HG03521 (cell line): ENCODE measurements at regions not wholly inside any gene's neighbourhood (a gene's known extent, or its start where the extent isn't known, plus 50 kb on each side); places are given as distances from the start of the nearest gene placed in this dataset.

Source experiments
- ATAC-seq: cut with Tn5 transposase; IDR thresholded peaks from one replicate; pipeline ENCODE4 v1.9.1; 2021; ENCODE audit warnings: mild to moderate bottlenecking, moderate library complexity; ENCODE audit not compliant: unreplicated experiment

DNA sequence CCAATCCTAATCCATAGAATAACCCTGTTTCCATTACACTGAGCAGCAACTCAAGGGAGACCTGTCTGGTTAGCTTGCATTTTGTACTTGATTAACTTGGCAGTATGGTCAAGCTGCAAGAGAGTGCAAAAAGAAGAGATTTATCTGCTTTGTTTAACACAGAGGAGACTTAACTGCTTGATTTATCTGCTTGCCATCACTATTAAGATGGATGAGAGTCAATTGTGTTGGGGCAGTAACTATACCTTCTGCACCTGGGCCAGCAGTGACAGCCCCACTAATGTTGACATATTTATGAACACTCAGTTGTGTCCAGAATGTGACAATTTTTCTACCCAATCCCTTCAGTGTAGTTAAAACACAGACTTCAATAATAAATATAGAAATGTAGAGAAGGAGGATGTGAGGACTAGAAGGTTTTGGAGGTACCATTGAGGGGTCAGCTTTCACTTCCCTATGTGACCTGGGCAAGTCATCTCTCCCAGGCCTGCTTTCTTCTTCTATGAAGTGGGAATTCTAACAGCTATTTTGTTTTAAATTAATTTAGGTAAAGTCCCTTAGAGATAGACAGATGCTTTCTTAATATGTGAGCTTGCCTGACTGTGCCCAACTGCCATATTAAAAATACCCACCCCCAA lies 159.1 kb upstream of the KCNK2 start:
- no peak for ATAC-seq

DNA sequence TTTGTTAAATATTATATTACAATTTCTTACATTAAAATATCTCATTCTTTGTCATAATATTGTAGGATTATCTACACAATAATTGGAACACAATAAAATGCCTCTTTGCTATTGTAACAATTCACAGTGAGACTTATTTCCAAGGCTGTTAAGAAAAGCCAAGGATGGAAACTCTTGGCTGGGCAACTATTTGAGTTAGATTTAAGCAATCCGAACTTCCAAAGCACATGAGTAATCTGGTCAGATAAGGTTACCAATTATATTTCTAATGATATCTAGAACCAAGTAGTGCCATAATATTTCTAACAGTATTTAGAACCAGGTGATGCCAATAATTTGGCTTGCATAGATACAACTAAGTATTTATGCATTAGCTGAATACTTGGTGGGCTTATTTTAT lies 154.7 kb upstream of the KCNK2 start:
- ATAC-seq: no peak

DNA sequence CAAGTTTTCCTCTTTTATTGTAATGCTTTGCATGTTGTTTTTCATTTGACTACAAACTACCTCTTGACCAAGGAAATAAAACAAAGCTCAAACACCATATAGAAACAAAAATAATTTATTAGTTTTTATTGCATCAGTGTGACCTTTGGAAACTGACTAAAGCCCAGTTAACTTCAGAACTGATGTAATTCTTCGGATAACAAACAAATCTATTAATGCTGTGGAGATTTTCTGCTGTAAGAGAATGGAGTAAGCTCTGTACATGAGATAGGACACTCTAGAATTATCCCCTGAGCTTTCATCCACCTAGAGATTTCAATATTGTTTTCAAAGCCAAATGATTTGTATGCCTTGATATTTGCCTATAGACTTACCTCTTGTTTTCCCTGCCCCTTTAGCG lies 154.0 kb upstream of the KCNK2 start:
- ATAC-seq: no peak

DNA sequence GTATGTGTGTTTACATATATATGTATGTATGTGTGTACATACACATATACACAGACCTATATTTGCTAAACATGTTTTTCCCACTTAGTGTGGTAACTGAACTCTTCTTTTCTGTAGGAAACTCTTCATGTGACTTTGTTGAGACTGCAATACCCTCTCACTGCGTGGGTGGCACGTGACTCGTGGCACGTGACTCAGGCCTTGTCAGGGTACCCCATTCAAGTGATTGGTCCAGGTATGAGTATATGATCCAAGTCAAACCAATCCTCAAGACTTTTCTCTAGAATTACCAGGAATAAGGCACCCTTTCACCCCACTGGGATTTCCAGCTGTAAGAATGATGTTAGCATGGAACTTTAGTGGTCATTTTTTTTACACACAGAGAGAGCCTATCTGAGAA lies 149.2 kb upstream of the KCNK2 start:
- no peak for ATAC-seq

DNA sequence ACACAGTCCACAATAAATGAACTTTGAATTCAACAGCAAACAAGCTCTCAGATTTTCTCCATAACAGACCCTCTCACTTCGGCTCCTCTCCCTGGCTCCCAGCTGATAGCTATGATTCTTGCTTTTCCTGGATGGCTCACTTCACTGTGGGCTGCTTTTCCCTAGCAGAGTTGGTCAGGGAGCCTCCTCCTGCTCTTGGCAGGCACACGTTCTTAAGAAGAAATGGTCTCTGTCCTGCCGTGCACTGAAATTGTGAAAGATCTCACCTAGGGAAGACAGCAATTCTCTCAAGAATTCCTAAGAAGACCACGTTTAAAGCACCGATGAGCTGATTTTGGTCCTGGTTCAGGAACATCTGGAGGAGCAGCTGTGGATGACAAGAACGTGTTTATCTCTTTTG lies 148.5 kb upstream of the KCNK2 start:
- ATAC-seq: no peak

DNA sequence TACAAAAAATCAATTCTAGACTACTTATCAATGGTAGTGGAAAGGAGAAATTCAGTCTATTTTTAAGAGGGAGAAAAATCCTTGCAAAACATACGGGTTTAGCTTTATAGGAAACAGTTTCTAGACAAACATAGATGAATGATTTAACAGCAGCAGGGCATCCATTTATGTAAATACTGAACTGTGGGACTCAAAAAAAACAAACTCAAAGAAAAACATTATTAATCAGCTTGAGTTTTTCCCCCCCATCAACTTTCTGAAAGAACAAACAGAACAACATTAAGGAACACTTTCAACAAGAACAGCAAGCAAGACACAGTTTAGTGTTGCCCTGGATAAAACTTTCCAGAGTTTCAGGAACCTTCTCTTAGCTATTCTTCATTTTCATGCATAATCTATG lies 147.3 kb upstream of the KCNK2 start:
- ATAC-seq: no peak

DNA sequence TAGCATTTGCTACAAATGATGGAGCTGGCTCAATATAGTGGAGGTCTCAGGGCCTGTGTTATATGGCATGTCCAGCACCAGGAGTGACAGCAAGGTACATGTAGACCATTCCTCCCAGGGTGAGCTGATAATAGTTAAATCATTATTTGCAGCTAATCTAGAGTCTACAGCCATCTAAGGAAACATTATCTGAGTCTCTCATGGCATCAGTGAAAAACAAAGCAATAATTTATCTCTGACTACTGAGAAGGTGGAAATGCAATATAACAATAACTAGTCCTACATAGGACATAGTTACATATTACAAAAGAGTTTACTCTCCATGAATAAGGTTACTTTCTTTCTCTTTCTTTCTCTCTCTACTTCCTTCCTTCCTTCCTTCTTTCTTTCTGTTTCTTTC lies 143.4 kb upstream of the KCNK2 start:
- no peak for ATAC-seq

DNA sequence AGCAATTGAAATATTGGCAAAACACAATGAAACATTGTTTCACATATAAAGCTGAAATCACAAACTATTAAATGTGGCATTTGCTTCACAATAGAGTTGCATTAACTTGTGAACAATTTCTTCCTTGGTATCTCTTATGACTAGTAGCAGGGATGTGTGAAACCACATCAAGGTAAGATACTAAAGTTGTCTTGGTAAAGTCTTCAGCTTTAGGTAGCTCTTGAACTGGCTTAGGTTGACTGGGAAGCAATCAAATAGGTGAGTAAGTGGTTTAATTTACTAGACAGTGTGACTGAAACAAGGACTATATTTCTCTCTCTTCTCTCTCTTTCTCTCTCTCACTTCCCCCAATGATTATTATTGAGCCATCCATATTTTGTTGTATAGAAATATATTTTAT lies 141.5 kb upstream of the KCNK2 start:
- ATAC-seq: no peak

DNA sequence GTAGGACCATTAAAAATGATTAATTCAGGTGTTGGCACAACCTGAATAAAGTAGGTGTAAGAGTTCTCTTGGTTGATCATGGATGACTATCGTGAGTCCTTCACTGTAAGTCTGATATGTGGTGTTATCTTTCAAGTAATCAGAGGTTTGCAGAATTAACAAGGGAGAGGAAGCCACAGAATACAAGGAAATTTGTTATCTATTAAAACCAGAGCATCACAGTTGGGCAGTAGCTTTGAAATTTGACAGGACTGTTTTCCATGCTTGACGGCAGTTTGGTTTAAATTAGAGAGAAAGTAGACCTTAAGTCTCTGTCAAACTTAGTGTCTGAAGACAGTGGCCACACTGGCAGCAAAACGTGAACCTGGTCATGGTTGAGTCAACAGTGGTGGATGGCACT lies 139.5 kb upstream of the KCNK2 start:
- no peak for ATAC-seq

DNA sequence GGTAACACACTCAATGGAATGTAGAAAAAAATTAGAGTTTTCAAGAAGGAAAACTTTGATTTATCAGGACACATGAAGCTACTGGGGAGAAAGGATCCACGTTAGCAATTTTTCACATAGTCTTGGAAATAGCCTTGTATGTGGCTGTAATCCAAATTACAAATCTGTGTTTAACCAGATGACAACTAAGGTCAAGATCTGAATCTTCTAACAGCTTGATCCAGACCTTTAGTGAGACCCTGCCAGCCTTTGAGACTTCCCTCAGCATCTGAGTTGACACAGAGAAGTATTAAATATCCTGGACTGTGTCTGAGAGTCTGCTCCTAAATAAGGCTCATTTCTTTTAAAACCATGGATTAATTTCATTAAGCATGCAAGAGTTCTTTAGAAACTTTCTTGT lies 135.9 kb upstream of the KCNK2 start:
- no peak for ATAC-seq

DNA sequence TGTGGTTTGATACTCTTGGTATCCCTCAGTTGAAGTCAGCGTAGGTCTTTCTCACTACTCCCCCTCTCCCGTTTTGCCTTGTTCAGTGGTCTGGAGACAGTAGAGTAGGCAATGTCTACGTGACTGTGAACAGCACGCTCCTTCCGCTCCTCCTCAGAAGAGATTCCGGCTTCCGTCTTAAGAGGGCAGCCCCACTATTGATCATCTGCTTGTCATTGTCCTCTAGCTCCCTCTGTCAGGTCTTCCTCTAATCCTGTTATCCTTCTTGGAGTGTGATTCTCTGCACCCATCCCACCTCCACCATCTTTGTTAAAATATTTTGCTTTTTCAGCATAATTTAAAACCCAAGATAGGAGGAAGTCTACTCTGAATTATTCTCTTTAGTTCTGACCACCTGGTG lies 129.9 kb upstream of the KCNK2 start:
- no peak for ATAC-seq

DNA sequence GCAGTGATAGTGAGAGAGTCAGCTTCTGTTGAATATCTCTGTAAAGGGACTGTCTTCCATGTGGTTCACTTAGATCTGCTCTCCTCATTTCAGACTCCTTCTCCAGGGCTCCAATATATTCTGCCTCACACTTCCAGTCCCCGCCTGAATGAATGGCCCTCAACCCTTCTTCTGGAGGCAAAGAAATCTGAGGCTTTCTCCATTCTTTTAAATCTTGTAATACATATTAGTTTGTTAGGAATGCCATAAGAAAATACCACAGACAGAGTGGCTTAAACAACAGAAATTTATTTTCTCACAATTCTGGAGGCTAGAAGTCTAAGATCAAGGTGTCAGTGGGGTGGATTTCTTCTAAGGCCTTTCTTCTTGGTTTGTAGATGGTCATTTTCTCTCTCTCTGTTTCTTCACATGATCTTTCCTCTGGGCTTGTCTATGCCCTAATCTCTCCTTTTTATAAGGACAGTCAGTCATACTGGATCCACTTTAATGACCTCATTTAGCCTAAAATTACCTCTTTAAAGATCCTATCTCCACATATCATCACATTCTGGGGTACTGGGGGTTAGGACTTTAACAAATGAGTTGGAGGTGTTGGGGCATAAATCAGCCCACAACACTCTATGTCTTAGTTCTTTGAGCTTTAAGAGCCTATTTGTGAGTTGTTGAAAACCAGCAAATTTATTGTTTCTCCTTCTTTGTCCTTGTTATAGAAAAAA lies 128.5 kb upstream of the KCNK2 start:
- no peak for ATAC-seq

DNA sequence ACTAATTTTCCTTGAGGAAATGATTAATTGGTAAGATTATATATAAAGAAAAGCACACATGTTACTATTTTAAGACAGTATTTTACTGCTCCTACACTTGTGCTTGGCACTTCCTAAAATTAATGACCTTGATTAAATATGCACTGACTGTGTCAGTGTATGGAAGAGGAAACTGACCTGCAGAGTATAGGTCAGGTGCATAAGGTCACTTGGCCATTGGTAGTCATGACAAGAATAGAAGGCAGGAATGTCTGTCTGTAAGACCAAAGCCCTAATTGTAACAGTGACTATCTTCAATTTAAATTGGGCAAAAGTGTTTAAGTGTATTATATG lies 128.0 kb upstream of the KCNK2 start:
- no peak for ATAC-seq

DNA sequence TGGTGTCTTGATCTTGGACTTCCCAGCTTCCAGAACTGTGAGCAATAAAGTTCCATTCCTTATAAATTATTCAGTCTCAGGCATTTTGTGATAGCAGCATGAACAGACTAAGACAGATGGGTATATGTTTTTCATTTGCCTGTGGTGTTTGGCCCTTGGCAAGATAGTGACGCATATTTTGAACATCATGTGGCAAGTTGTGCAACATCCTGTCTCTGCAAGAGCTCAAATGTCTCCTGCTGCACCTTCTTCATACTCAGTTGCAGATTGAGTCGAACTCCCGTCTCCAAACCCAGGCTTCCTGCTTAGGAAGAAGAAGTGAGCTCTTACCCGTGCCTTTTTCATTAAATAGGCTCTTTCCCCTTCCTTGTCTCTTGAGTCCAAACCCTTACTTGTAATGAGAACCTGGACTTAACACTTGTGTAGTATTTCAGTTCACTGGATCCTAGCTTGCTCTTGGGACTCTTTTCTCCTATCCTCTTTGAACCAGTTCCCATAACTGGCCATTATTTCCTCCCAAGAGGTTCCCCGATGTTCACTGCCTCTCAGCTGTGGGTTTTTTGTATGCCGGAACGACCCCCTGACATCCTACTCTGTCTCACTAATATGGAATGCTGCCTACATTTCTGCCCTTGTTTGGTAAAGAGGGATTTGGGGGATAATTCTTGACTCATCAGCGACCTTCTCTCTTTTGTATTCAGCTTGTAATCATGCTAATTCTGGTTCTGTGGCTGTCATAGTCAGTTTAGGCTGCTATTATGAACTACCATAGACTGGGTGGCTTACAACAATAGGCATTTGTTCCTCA lies 125.0 kb upstream of the KCNK2 start:
- no peak for ATAC-seq

DNA sequence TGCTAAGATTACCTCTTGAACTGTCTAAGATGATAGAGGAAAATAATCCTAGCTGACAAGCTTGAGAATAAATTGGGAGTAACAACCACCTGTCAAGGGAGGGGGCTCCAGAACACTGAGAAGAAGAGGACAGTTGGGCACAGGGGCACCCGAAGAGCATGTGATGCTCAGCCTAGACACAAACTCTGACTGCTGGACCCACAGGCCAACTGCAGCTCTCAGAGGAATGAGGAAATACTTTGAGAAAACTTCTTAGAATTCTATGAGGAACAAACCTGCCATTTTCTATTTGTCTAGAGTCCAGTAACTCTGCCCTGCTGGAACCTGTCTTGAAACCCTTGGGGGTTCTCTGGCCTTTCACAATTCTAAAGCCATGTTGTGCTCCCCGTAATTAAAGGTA lies 124.1 kb upstream of the KCNK2 start:
- ATAC-seq: no peak

DNA sequence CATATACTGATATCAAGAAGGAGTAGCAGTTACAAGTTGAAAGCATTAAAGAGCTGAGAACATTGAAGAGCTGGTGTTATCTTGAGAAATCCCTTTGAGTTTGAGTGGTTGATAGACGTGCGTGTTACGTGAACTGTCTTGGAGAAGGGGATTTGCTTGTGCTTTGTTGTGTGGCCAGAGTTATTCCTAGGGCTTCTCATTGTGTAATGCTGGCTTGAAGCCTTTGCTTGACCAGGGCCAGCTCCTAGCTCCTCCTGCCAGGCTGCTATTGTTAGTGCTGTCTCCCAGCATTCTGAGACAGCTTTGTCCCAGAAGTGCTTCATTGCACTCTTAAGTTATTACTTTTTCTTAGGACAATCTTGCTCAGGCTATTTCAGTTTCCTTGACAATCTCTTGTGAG lies 116.2 kb upstream of the KCNK2 start:
- no peak for ATAC-seq

DNA sequence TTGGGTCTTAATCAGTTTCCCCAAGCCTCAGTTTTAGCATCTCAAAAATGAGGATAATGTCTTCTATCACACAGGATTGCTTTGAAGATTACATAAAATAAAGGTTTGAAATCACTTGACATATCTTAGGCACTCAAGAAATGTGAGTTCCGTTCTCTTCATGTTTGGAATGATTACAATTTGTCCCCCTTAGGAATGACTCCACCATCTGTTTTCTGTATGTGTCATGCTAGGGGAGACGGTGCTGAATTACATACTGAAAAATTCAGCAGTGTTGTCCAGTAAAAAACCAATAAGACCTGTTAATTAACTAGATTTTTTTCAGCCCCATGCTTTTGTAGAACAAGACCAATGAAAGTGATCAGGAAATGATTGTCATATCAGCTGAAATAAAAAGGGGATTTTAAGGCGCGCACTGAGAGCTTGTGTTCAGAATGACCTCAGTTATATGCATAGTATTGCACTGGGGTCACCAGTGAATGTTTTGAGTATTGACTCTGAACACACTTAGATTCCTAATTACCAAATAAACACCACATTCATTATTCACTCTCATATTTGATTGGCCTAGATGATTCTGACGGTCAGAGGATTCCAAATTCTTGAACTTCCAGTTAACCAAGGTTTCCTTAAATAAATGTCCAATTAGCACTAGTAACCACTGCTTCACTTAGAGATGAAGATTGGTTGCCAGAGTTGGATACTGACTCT lies 114.5 kb upstream of the KCNK2 start:
- ATAC-seq: no peak

DNA sequence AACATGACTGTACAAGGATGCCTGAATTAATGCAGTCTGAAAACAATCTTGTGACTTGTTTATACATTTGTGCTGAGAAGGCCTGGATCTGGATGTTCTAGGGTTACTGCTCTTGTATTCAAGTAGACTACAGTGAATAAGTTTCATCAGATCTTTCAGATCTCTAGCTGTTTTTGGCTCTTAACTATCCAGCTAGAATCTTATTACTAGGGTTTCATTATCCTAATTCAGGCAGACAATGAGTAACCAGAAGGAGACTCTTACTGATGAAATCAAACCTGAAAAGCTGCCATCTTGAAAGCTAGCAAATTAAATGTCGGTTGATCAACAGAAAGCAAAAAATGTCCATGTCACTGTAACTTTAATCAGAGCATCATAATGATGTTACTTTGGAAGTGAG lies 112.5 kb upstream of the KCNK2 start:
- ATAC-seq: no peak

DNA sequence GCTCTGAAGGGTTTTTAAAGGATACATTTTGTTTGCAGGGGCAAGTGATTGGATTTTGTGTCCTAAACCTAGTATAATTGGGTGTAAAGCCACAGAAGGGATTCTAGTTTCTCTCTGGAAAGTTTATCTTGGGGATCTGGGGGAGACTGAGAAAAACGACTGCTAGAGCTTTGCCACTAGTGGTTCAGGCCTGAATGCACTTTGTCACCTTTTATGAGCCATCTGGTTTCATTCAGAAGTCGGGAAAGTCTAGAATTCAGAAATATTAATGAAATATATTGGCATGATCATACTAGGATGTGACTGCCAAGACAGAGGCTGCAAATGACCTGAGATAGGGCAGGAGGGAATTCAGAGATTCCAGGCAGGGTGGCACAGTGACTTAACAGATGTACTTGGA lies 111.5 kb upstream of the KCNK2 start:
- no peak for ATAC-seq

DNA sequence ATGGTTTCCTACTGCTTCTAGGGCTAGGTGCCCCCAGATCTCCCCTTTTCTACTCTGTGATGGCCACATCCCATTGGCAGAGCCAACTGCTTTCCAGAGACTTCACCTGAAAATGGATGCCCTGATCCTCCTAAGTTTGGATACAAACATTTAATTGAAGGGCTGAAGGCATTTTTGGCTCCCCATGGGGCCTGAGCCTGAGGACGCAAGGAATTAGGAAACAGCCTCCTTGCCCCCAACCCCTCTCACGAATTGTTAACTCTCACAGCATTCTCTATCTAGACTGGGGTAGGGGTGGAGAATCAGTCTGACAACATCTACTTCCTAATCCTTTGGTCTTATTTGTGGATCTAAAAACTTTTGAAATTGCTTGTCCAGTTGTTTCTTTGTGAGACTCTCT lies 108.5 kb upstream of the KCNK2 start:
- ATAC-seq: no peak

DNA sequence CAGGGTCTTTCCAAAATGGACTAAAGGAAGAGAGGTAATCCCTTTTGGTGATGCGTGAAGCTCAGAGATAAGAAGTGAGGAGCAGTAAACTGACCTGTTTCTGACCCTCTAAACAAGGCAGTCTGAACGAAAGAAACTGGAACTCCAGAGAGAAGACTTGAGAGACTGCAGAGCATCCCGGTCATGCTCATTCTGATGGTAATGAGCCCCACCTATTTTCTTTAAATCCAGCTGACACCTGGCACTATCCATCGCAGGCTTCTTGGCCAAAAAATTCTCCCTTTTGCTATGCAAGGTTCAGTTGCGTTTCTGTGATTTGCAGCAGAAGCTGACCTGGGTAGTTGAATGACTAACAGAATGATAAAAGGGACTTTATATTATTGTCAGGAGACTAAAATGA lies 105.9 kb upstream of the KCNK2 start:
- ATAC-seq: no peak

DNA sequence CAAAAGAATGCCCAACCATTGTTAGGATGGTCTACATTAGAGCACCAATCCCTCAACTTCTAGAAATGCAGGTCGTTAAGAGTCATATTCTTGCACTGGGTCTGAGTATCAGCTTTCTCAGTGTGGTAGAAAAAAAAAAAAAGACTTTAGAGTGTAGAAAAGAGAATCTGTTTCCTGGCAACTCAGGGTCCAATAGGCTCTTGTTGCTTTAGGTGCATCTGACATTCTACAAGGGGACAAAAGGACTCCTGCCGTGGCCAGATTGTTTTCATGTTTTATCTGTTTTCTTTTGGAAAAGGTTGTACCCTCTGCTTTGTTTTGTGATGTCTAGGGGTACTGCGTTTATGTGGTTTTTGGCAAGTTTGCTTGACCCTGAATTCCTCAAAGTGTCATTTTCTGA lies 105.4 kb upstream of the KCNK2 start:
- ATAC-seq: no peak
